GM12874 (cell line): ENCODE measurements at regions not wholly inside any gene's neighbourhood (a gene's known extent, or its start where the extent isn't known, plus 50 kb on each side); places are given as distances from the start of the nearest gene placed in this dataset.

Experiments
- CTCF ChIP-seq: IDR thresholded peaks from 2 replicates; pipeline ENCODE4 v1.5.1; 2011; ENCODE audit warnings: low read depth, mild to moderate bottlenecking, control low read depth, low read length, moderate library complexity; ENCODE audit not compliant: insufficient read depth

DNA sequence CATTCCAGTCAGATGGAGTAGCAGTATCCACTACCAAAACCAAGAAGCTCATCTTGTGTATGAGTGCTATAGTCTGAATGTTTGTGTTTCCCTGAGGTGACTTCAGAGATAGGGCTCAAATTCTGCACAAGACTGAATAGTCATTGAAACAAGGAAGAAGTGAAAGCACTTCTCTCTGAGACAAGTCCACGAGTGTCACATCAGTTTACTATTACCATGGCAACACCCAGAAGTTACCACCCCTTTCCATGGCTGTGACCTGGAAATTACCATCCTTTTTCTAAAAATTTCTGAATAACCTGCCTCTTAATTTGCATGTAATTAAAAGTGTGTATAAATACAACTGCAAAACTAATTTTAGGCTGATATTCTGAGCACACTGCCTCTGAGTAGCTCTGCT, 682.1 kb upstream of the ADGRB3 start:
- no peak for TF ChIP-seq CTCF

- no peak for TF ChIP-seq CTCF
These were observed 683.0 kb upstream of the ADGRB3 start for GRCh38 chr6:67952121-67952520.

DNA sequence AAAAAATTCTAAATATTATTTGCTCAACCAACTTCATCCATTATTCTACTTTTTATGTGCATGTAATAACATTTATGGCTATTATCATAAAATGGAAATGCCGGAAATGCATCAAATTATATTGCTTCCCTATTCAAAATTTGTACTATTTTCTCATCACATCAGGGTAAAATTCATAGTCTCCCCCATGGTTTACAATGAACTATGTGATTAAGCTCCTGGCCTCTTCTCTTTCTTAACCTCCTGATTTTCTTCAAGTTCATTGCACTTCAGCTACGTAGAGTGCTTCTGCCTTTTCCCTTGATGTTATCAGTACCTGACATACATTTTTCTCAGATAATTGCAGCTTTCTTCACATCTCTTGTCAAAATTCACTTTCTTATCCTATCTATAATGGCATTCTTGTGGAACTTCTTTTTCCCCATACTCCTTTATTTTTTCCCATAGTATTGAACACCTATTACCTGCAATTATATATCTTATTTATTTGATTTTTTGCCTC, 699.1 kb upstream of the ADGRB3 start:
- no peak for TF ChIP-seq CTCF

DNA sequence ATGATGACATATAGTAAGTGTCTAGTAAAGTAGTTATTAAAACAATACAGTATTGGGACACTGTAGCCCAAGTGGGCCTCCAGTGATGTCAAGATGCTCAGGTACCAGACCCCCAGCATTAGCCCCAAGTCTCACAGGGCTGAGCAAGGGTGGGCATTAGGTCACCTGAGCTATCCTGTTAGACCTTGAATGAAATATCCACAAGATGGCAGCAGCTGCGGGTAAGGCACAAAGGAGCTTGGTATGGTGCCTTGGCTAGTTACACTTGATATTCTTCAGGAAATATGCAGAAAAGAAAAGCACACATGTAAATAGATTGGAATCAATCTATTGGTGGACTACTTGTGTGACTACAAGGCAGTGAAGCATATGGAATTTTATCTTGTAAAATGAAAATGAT, 701.8 kb upstream of the ADGRB3 start:
- TF ChIP-seq CTCF: peak; percentile 35; the same call in 1 of the 2 replicates

GRCh38 chr6:67916399-67916798, 718.7 kb upstream of the ADGRB3 start:
- no peak for TF ChIP-seq CTCF

DNA sequence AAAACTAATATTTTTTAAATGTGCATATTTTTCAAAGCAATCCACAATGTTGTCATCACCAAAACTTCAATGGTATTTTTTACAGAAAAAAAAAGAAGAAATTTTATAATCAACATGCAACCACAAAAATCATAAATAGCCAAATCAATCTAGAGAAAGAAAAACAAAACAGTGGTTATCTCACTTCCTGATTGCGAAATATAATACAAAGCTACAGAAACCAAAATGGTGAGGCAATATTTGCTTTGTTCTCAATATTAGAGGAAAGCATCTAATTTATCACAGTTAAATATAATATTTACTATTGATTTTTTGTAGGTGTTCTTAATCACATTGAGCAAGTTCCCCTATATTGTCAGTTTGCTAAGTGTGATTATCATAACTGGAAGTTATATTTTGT, 720.7 kb upstream of the ADGRB3 start:
- TF ChIP-seq CTCF: no peak

- no peak for TF ChIP-seq CTCF
These were observed 725.7 kb upstream of the ADGRB3 start for GRCh38 chr6:67909354-67909753.

DNA sequence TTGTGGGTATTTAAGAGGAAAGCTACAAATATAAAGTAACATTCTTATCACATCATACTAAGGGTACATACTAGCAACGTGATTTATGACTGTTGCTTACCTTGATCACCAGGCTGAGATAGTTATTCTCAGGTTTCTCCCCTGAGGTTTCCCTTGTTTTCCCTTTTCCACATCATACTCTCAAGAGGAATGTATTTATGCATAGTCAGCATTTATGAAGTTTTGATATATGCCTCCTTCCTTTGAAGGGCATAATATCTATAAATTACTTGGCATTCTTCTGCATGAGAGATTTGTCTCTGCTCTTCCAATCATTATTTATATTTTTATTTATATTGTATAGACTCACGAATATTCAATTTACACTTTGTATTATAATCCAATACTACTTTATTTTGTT, 726.7 kb upstream of the ADGRB3 start:
- no peak for TF ChIP-seq CTCF
